Glutamatergic neuron (in vitro differentiated cells): ENCODE measurements at regions not wholly inside any gene's neighbourhood (a gene's known extent, or its start where the extent isn't known, plus 50 kb on each side); places are given as distances from the start of the nearest gene placed in this dataset.

Experiments used
- DNase-seq: peaks from one replicate; pipeline ENCODE4 v3.0.0; 2022
- H3K27ac Mint-ChIP-seq: one replicate; pipeline ENCODE4 v1.8.0; 2020; ENCODE audit warnings: mild to moderate bottlenecking, mixed read lengths, inconsistent platforms; ENCODE audit not compliant: unreplicated experiment
- H3K27me3 Mint-ChIP-seq: one replicate; pipeline ENCODE4 v1.8.0; 2020; ENCODE audit warnings: mild to moderate bottlenecking, moderate library complexity, mixed read lengths, inconsistent platforms; ENCODE audit not compliant: unreplicated experiment
- H3K36me3 Mint-ChIP-seq: one replicate; pipeline ENCODE4 v1.8.0; 2020; ENCODE audit warnings: mild to moderate bottlenecking, mixed read lengths, inconsistent platforms; ENCODE audit not compliant: unreplicated experiment
- H3K4me1 Mint-ChIP-seq: one replicate; pipeline ENCODE4 v1.8.0; 2020; ENCODE audit warnings: mild to moderate bottlenecking, low read depth, mixed read lengths, inconsistent platforms; ENCODE audit not compliant: unreplicated experiment
- H3K4me3 Mint-ChIP-seq: one replicate; pipeline ENCODE4 v1.8.0; 2020; ENCODE audit warnings: mild to moderate bottlenecking, mixed read lengths, inconsistent platforms; ENCODE audit not compliant: unreplicated experiment
- H3K9me3 Mint-ChIP-seq: one replicate; pipeline ENCODE4 v1.8.0; 2020; ENCODE audit warnings: mild to moderate bottlenecking, moderate library complexity, mixed read lengths, inconsistent platforms; ENCODE audit not compliant: unreplicated experiment
- TF ChIP-seq, protein P1 (sequence below): fragments of 200-600 bp; sonication (generic); IDR thresholded peaks from one replicate; pipeline ENCODE4 v1.5.0; 2021; ENCODE audit not compliant: partially characterized antibody, unreplicated experiment

GRCh38 chr3:55413236-55413635 lies 73.9 kb downstream of the WNT5A start:
- Mint-ChIP-seq H3K36me3 (no peaks in the 10 kb centered on the region), H3K27me3 (no peaks in the 10 kb centered on the region), H3K9me3 (no peaks in the 10 kb centered on the region), H3K4me3 (no peak overlapping the region), H3K27ac (no peak overlapping the region), H3K4me1 (no peaks in the 10 kb centered on the region)
- DNase-seq: no peak
- TF ChIP-seq, protein P1, sequence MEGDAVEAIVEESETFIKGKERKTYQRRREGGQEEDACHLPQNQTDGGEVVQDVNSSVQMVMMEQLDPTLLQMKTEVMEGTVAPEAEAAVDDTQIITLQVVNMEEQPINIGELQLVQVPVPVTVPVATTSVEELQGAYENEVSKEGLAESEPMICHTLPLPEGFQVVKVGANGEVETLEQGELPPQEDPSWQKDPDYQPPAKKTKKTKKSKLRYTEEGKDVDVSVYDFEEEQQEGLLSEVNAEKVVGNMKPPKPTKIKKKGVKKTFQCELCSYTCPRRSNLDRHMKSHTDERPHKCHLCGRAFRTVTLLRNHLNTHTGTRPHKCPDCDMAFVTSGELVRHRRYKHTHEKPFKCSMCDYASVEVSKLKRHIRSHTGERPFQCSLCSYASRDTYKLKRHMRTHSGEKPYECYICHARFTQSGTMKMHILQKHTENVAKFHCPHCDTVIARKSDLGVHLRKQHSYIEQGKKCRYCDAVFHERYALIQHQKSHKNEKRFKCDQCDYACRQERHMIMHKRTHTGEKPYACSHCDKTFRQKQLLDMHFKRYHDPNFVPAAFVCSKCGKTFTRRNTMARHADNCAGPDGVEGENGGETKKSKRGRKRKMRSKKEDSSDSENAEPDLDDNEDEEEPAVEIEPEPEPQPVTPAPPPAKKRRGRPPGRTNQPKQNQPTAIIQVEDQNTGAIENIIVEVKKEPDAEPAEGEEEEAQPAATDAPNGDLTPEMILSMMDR: no peak

- H3K4me3 Mint-ChIP-seq: no peak overlapping the region
- TF ChIP-seq, protein P1: no peak
- no peaks in the 10 kb centered on the region for H3K9me3 Mint-ChIP-seq
- no peak overlapping the region for H3K27ac Mint-ChIP-seq
- DNase-seq: no peak
- no peaks in the 10 kb centered on the region for H3K36me3 Mint-ChIP-seq
- no peaks in the 10 kb centered on the region for H3K27me3 Mint-ChIP-seq
- H3K4me1 Mint-ChIP-seq: no peaks in the 10 kb centered on the region
These were observed 74.6 kb downstream of the WNT5A start for GRCh38 chr3:55412545-55412944.

DNA sequence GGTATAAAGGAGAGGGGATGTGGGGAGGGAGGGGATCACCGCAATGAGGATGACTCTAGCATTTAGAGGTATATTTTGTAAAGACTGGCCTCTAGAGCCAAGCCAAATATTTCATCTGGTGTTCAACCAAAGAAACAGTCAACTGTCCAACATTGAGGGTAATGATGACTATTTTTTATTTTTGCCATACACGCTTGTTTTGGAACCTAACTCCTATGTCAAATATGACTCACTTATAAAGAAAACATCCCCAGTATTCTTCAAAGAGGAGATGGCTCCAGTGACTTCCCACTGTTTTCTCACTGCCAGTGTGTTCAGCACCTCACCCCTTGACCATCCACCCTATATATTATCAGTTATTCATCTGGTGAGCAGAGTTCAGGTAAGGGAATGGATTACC lies 77.3 kb downstream of the WNT5A start:
- Mint-ChIP-seq H3K9me3 (no peaks in the 10 kb centered on the region), H3K4me3 (no peak overlapping the region), H3K27ac (no peak overlapping the region), H3K27me3 (peaks cover 2% of the 10 kb centered on the region), H3K4me1 (no peaks in the 10 kb centered on the region), H3K36me3 (no peaks in the 10 kb centered on the region)
- TF ChIP-seq, protein P1: no peak
- DNase-seq: no peak

DNA sequence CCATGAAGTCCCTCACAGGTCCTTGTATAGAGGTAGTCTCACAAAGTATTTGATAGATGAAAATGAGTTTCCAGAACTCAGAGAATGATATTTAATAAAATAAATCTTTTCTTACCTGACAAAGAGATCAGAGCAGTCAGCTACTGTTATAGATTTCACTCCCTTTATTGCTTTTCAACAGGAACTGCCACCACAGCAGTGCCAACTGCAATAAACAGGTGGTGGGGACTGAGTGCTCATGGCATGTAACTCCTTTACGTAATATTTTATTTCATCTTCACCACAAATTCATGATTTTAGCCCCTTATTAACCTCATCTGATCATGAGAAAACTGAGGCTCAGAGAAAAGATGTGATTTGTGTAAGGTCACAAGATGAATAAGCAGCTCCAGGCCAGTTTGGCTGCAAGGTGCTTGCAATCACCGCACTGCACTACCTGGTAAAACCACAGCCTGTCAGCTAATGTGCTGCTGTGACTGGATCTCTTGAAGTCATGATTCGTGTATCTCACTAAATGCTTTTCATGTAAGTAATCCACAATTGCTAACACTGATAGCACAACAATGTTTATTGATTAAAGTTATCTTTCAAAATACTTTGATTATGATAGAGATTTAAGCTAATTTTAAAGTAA lies 78.8 kb downstream of the WNT5A start:
- Mint-ChIP-seq H3K27me3 (peaks cover 2% of the 10 kb centered on the region), H3K27ac (no peak overlapping the region), H3K36me3 (no peaks in the 10 kb centered on the region), H3K9me3 (no peaks in the 10 kb centered on the region), H3K4me3 (no peak overlapping the region), H3K4me1 (no peaks in the 10 kb centered on the region)
- no peak for DNase-seq
- TF ChIP-seq, protein P1: no peak

GRCh38 chr3:55407426-55407820 lies 79.7 kb downstream of the WNT5A start:
- H3K4me1 Mint-ChIP-seq: no peaks in the 10 kb centered on the region

More at GRCh38 chr3:55407426-55407820, 79.7 kb downstream of the WNT5A start:
- Mint-ChIP-seq H3K27me3 (peaks cover 2% of the 10 kb centered on the region), H3K4me3 (no peak overlapping the region), H3K36me3 (no peaks in the 10 kb centered on the region), H3K27ac (no peak overlapping the region), H3K9me3 (no peaks in the 10 kb centered on the region)
- DNase-seq: no peak
- TF ChIP-seq, protein P1: no peak
